SK-N-SH treated with all-trans-retinoic acid at 6 μM for 48 hours (cell line): ENCODE measurements at regions not wholly inside any gene's neighbourhood (a gene's known extent, or its start where the extent isn't known, plus 50 kb on each side); places are given as distances from the start of the nearest gene placed in this dataset.

ENCODE experiments used
- ARNTL ChIP-seq: fragments of 450-650 bp; formaldehyde crosslinking; IDR thresholded peaks from 2 replicates; pipeline ENCODE4 v1.5.0; 2020; ENCODE audit warnings: low read depth, mild to moderate bottlenecking, moderate library complexity, borderline replicate concordance
- BACH2 ChIP-seq: fragments of 250-450 bp; sonication (Bioruptor Pico); IDR thresholded peaks from 2 replicates; pipeline ENCODE4 v1.9.0; 2021; ENCODE audit warnings: mild to moderate bottlenecking, borderline replicate concordance
- ESRRG ChIP-seq: fragments of 250-450 bp; sonication (Bioruptor Pico); IDR thresholded peaks from 2 replicates; pipeline ENCODE4 v1.6.1; 2021; ENCODE audit warnings: mild to moderate bottlenecking
- GLIS3 ChIP-seq: fragments of 250-450 bp; sonication (Bioruptor Pico); IDR thresholded peaks from 2 replicates; pipeline ENCODE4 v1.5.0; 2020; ENCODE audit warnings: mild to moderate bottlenecking, moderate library complexity
- RARB ChIP-seq: fragments of 250-450 bp; sonication (Bioruptor Pico); IDR thresholded peaks from 2 replicates; pipeline ENCODE4 v1.8.0; 2021; ENCODE audit warnings: mild to moderate bottlenecking, moderate library complexity
- TOX ChIP-seq: fragments of 250-450 bp; sonication (Bioruptor Pico); IDR thresholded peaks from 2 replicates; pipeline ENCODE4 v1.8.0; 2021; ENCODE audit warnings: mild to moderate bottlenecking, moderate library complexity, borderline replicate concordance
- ZFP3 ChIP-seq: fragments of 250-450 bp; sonication (Bioruptor Pico); IDR thresholded peaks from 2 replicates; pipeline ENCODE4 v1.5.0; 2020; ENCODE audit warnings: mild to moderate bottlenecking, moderate library complexity
- ZFP30 ChIP-seq: fragments of 450-650 bp; formaldehyde crosslinking; IDR thresholded peaks from 2 replicates; pipeline ENCODE4 v1.5.0; 2022; ENCODE audit warnings: mild to moderate bottlenecking, moderate library complexity

DNA sequence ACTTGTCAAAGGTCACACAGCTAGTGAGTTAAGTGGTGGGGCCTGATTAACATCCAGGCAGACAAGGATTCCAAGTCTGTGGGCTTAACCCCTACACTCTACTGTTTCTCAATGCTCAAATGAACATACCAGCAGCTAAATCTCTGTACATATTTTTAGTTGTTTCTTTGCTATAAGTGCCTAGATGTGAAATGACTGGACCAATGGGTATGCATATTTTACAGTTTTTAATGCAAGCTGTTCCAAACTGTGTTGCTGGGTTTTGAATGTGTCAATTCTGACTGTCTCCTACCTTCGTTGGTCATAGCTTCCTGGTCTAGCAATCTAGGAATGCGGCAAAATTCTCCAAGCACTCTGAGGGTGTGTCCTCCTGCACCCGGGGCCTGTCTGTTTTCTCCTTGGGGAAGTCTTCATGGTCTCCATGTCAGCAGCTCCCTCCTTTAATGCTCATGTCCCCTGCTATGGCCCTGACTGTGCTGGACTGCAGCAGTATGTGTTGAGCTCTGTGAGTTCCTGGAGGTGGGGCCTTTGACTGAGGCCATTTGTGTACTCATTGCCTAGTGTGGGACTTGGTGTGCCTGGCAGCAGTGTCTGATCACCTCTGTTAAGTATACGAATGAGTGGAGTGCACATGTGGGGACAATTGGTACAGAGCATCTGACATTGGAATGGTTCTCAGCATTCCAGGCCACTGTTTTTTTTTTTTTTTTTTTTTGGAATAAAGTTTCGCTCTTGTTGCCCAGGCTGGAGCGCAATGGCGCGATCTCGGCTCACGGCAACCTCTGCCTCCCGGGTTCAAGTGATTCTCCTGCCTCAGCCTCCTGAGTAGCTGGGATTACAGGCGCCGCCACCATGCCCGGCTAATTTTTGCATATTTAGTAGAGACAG is 72.9 kb upstream of the SLC2A1 start:
- TF ChIP-seq ZFP30 (no peak), ESRRG (no peak), ARNTL (CRISPR knock-in tag) (no peak), TOX (no peak), BACH2 (no peak), ZFP3 (CRISPR knock-in tag) (no peak), RARB (CRISPR knock-in tag) (no peak), GLIS3 (CRISPR knock-in tag) (no peak)
